ENCODE measurements at regions not wholly inside any gene's neighbourhood (a gene's known extent, or its start where the extent isn't known, plus 50 kb on each side); places are given as distances from the start of the nearest gene placed in this dataset.

DNA sequence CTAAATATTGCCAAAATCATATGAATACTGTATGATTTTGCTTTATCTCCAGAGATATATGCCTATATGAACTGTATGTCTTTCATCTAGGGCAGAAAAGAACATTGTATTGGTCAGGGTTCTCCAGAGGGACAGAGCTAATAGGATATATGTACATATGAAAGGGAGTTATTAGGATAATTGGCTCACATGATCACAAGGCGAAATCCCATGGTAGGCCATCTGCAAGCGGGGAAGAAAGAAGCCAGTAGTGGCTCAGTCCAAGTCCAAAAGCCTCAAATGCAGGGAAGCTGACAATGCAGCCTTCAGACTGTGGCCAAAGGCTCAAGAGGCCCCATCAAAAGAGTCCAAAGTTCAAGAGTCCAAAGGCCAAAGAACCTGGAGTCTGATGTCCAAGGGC, 209.9 kb downstream of the RNF144A start:
- Mint-ChIP-seq H3K36me3 (ENCODE audit: low read depth) (no peaks in the 10 kb centered on the region; the same call in 1 of the 2 replicates), H3K4me1 (ENCODE audit: low read depth) (no peaks in the 10 kb centered on the region), H3K27ac (no peak overlapping the region), H3K27me3 (ENCODE audit: insufficient read depth) (no peaks in the 10 kb centered on the region; the same call in 1 of the 2 replicates), H3K4me3 (no peak overlapping the region), H3K9me3 (peaks cover 4% of the 10 kb centered on the region)
- no peak for TF ChIP-seq CTCF (IDR thresholded peaks at IDR 0.05)
- DNase-seq: no peak

DNA sequence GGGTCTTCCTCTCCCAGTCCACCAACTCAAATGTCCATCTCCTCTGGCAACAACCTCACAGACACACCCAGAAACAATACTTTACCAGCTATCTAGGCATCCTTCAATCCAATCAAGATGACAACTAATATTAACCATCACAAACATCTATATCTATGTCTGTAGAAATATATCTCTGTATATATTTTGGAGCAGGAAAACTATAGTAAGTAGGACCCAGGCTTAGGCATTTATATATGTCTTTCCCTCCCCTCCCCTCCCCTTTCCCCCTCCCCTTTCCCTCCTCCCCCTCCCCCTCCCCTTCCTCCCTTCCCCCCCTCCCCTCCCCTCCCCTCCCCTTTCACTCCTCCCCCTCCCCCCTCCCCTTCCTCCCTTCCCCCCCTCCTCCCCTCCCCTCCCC, 210.5 kb downstream of the RNF144A start:
- Mint-ChIP-seq H3K9me3 (peaks cover 4% of the 10 kb centered on the region), H3K4me1 (ENCODE audit: low read depth) (no peaks in the 10 kb centered on the region), H3K36me3 (ENCODE audit: low read depth) (no peaks in the 10 kb centered on the region; the same call in 1 of the 2 replicates), H3K27me3 (ENCODE audit: insufficient read depth) (no peaks in the 10 kb centered on the region; the same call in 1 of the 2 replicates), H3K4me3 (no peak overlapping the region), H3K27ac (no peak overlapping the region)
- no peak for DNase-seq
- TF ChIP-seq CTCF (IDR thresholded peaks at IDR 0.05): no peak

DNA sequence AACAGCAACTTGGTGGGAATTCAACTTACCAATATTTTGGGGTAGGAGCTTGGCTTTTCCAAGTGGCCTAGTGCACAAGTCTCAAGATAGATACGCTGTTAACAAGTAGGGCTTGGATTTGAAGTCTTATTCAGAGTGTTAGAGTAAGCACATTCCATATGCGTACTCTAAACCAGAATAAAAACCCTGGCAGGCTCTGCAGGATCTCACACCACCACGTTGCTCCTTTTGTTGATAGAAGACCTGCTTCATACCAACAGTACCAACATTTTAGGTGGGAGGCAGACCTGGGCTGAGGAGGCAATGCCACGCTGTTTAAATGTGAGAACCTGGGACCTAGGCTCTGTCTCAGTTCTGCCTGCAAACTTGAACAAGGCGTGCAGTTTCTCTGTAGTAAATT, 214.0 kb downstream of the RNF144A start:
- DNase-seq: no peak
- no peaks in the 10 kb centered on the region; the same call in 1 of the 2 replicates for H3K36me3 Mint-ChIP-seq (ENCODE audit: low read depth)

DNA sequence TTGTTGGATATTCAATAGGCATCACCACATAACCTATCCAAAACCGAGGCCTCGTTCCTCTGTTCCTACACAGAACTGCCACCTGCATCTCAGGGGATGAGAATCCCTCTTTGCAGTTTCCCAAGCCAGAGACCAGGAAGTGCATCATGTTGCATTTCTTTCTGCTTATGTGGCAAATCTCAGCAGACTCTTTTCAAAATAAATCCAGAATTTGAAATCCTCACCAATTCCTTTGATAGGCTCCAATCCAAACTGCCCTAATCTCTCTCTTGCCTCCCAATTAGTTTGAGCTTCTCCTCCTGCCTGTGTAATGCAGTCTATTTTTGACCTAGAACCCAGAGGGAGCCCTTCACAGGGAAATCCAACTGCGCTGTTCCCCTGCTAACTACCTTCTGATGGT, 215.5 kb downstream of the RNF144A start:
- Mint-ChIP-seq H3K9me3 (peaks cover 14% of the 10 kb centered on the region), H3K4me3 (no peak overlapping the region), H3K4me1 (ENCODE audit: low read depth) (no peaks in the 10 kb centered on the region), H3K27me3 (ENCODE audit: insufficient read depth) (no peaks in the 10 kb centered on the region; the same call in 1 of the 2 replicates), H3K36me3 (ENCODE audit: low read depth) (no peaks in the 10 kb centered on the region; the same call in 1 of the 2 replicates), H3K27ac (no peak overlapping the region)
- no peak for TF ChIP-seq CTCF (IDR thresholded peaks at IDR 0.05)
- DNase-seq: no peak

More for the DNA sequence above, 214.0 kb downstream of the RNF144A start:
- no peak overlapping the region for H3K4me3 Mint-ChIP-seq
- no peaks in the 10 kb centered on the region for H3K4me1 Mint-ChIP-seq (ENCODE audit: low read depth)
- no peak for TF ChIP-seq CTCF (IDR thresholded peaks at IDR 0.05)
- peaks cover 14% of the 10 kb centered on the region for H3K9me3 Mint-ChIP-seq
- no peaks in the 10 kb centered on the region; the same call in 1 of the 2 replicates for H3K27me3 Mint-ChIP-seq (ENCODE audit: insufficient read depth)
- no peak overlapping the region for H3K27ac Mint-ChIP-seq

DNA sequence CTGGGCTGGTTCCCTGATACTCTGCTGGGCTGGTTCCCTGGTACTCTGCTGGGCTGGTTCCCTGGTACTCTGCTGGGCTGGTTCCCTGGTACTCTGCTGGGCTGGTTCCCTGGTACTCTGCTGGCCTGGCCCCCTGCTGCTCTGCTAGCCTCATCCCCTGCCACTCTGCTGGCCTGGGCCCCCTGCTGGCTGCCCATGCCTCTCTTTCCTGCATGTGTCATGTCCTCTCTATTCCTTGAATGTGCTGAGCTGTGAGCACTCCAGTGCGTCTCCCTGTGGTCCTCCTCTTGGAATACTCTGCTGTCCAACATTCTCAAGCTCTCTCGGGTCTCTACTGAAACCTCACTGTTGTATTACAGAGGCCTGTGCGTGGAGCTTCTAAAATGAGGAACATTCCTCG, 216.3 kb downstream of the RNF144A start:
- TF ChIP-seq CTCF (IDR thresholded peaks at IDR 0.05): no peak
- no peaks in the 10 kb centered on the region for H3K27me3 Mint-ChIP-seq (ENCODE audit: insufficient read depth)
- H3K9me3 Mint-ChIP-seq: peaks cover 11% of the 10 kb centered on the region
- no peak overlapping the region for H3K4me3 Mint-ChIP-seq
- no peaks in the 10 kb centered on the region for H3K4me1 Mint-ChIP-seq (ENCODE audit: low read depth)
- no peak overlapping the region for H3K27ac Mint-ChIP-seq
- no peaks in the 10 kb centered on the region; the same call in 1 of the 2 replicates for H3K36me3 Mint-ChIP-seq (ENCODE audit: low read depth)
- DNase-seq: no peak

DNA sequence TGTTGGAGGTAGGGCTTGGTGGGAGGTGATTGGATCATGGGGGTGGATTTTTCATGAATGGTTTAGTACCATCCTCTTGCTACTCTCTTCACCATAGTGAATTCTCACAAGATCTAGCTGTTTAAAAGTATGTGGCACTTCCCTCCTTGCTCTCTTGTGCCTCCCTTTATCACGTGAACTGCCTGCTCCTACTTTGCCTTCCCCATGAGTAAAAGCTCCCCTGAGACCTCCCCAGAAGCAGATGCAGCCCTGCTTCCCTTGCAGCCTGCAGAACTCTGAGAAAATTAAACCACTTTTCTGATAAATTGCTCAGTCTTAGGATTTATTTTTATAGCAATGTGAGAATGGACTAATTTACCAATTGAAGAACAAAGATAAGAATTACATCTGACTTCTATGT, 223.1 kb downstream of the RNF144A start:
- Mint-ChIP-seq H3K36me3 (ENCODE audit: low read depth) (no peaks in the 10 kb centered on the region), H3K4me1 (ENCODE audit: low read depth) (no peaks in the 10 kb centered on the region), H3K27me3 (ENCODE audit: insufficient read depth) (peaks cover 2% of the 10 kb centered on the region; the same call in 1 of the 2 replicates), H3K27ac (no peak overlapping the region), H3K4me3 (no peak overlapping the region), H3K9me3 (peaks cover 41% of the 10 kb centered on the region)
- TF ChIP-seq CTCF (IDR thresholded peaks at IDR 0.05): no peak
- no peak for DNase-seq

All from HFFc6 (cell line).